ENCODE measurements at regions not wholly inside any gene's neighbourhood (a gene's known extent, or its start where the extent isn't known, plus 50 kb on each side); places are given as distances from the start of the nearest gene placed in this dataset.

GRCh38 chr6:8651998-8652397 is 216.7 kb upstream of the SLC35B3 start (continued):
- TF ChIP-seq ATF2 (CRISPR knock-in tag; IDR thresholded peaks at IDR 0.05): peak; percentile 77
- no peak for TF ChIP-seq MLXIP (CRISPR knock-in tag; IDR thresholded peaks at IDR 0.05; ENCODE audit: borderline replicate concordance)
- TF ChIP-seq RFXANK (CRISPR knock-in tag; IDR thresholded peaks at IDR 0.05): no peak
- TF ChIP-seq ZBTB44 (CRISPR knock-in tag; IDR thresholded peaks at IDR 0.05): no peak
- 0 out of 2 replicates have a peak, but pooled peaks have one; percentile 13 for TF ChIP-seq TFE3 (CRISPR knock-in tag; IDR thresholded peaks at IDR 0.05)
- no peak for TF ChIP-seq FOXP1 (IDR thresholded peaks at IDR 0.05)
- 0 out of 2 replicates have a peak, but pooled peaks have one; percentile 14 for TF ChIP-seq FOXP1 (CRISPR knock-in tag; IDR thresholded peaks at IDR 0.05)
- TF ChIP-seq MAX (IDR thresholded peaks at IDR 0.05): peak; percentile 59
- no peak for TF ChIP-seq SMAD1 (CRISPR knock-in tag; IDR thresholded peaks at IDR 0.05; ENCODE audit: borderline replicate concordance, low read depth)
- TF ChIP-seq CSRNP2 (CRISPR knock-in tag; conservative IDR thresholded peaks at IDR 0.05; ENCODE audit: low read depth): no peak
- TF ChIP-seq PAF1 (CRISPR knock-in tag; IDR thresholded peaks at IDR 0.05): no peak
- TF ChIP-seq ZMYM4 (CRISPR knock-in tag; IDR thresholded peaks at IDR 0.05): peak; percentile 86
- TF ChIP-seq ELK4 (CRISPR knock-in tag; IDR thresholded peaks at IDR 0.05; ENCODE audit: borderline replicate concordance): no peak
- no peak for TF ChIP-seq ZBTB21 (CRISPR knock-in tag; IDR thresholded peaks at IDR 0.05)
- no peak for TF ChIP-seq ZFX (CRISPR knock-in tag; IDR thresholded peaks at IDR 0.05; ENCODE audit: low read depth)
- no peak for TF ChIP-seq TBP (CRISPR knock-in tag; IDR thresholded peaks at IDR 0.05)
- no peak for TF ChIP-seq E2F1 (CRISPR knock-in tag; IDR thresholded peaks at IDR 0.05)
- no peak for TF ChIP-seq BRD4 (CRISPR knock-in tag; IDR thresholded peaks at IDR 0.05)
- no peak for TF ChIP-seq ZNF7 (CRISPR knock-in tag; IDR thresholded peaks at IDR 0.05)
- peak; percentile 30; the same call in 1 of the 2 replicates for TF ChIP-seq SOX5 (CRISPR knock-in tag; IDR thresholded peaks at IDR 0.05; ENCODE audit: borderline replicate concordance)
- no peak for TF ChIP-seq MTF1 (CRISPR knock-in tag; IDR thresholded peaks at IDR 0.05)

Data from HepG2 (cell line).